Stimulated activated effector memory CD8-positive, alpha-beta T cell treated with anti-CD3 and anti-CD28 coated beads, Interleukin-12 subunit alpha, Interleukin-12 subunit beta, amount 100 ng/mL, for 72 hours (primary cell): ENCODE measurements at regions not wholly inside any gene's neighbourhood (a gene's known extent, or its start where the extent isn't known, plus 50 kb on each side); places are given as distances from the start of the nearest gene placed in this dataset.
"Not testable (repeated sequence)": the region's sequence is repeated elsewhere in the genome, so short reads cannot be mapped to it uniquely, and the experiment has no call there.

ENCODE experiments used
- ATAC-seq: fragments of 150-1000 bp; cut with Tn5 transposase; 2 replicates; pipeline ENCODE4 v1.10.0; 2021
- DNase-seq, 2 donors: peaks; one replicate each; pipeline ENCODE4 v3.0.0; 2021 to 2022; ENCODE audit warnings: low spot score in 2 of 2
- H3K27ac Mint-ChIP-seq: one replicate; pipeline ENCODE4 v1.8.0; 2022; ENCODE audit warnings: mild to moderate bottlenecking, mixed read lengths
- H3K36me3 Mint-ChIP-seq: one replicate; pipeline ENCODE4 v1.8.0; 2022; ENCODE audit warnings: mild to moderate bottlenecking, mixed read lengths
- H3K4me1 Mint-ChIP-seq: one replicate; pipeline ENCODE4 v1.8.0; 2022; ENCODE audit warnings: mixed read lengths
- H3K4me3 Mint-ChIP-seq: one replicate; pipeline ENCODE4 v1.8.0; 2022; ENCODE audit warnings: mild to moderate bottlenecking, mixed read lengths
- H3K9me3 Mint-ChIP-seq: one replicate; pipeline ENCODE4 v1.8.0; 2022; ENCODE audit warnings: mixed read lengths

DNA sequence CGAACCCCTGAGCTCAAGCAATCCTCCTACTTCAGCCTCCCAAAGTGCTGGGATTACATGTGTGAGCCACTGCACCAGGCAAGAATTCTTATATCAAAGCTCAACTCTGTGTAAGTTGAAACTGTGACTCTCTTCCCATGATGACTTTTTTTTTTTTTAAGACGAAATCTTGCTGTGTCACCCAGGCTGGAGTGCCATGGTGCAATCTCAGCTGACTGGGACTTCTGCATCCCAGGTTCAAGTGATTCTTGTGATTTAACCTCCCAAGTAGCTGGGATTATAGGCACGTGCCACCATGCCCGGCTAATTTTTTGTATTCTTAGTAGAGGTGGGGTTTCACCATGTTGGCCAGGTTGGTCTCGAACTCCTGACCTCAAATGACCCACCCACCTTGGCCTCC, 51.6 kb upstream of the WAC start:
- not testable (repeated sequence) for H3K4me3 Mint-ChIP-seq, ATAC-seq, H3K36me3 Mint-ChIP-seq, H3K9me3 Mint-ChIP-seq, DNase-seq, H3K27ac Mint-ChIP-seq, H3K4me1 Mint-ChIP-seq

GRCh38 chr10:28481968-28482367, 51.0 kb upstream of the WAC start:
- Mint-ChIP-seq H3K4me3 (no peak overlapping the region), H3K27ac (no peak overlapping the region), H3K9me3 (no peaks in the 10 kb centered on the region), H3K4me1 (peaks cover 1% of the 10 kb centered on the region), H3K36me3 (no peaks in the 10 kb centered on the region)
- ATAC-seq, result no peak
- DNase-seq, result no peak
